Activated CD4-positive, alpha-beta T cell treated with anti-CD3 and anti-CD28 coated beads, Interleukin-2, amount 50 U/mL, for 4 hours (primary cell): ENCODE measurements at regions not wholly inside any gene's neighbourhood (a gene's known extent, or its start where the extent isn't known, plus 50 kb on each side); places are given as distances from the start of the nearest gene placed in this dataset.
"Not testable (repeated sequence)": the region's sequence is repeated elsewhere in the genome, so short reads cannot be mapped to it uniquely, and the experiment has no call there.

Source experiments
- DNase-seq, 2 experiments: peaks; one replicate each; pipeline ENCODE4 v3.0.0-alpha.2; 2020

GRCh38 chr4:104549736-104550135, 55.0 kb upstream of the CXXC4 start:
- DNase-seq = no peak

GRCh38 chr4:104559502-104559901, 64.8 kb upstream of the CXXC4 start:
- DNase-seq = no peak

DNA sequence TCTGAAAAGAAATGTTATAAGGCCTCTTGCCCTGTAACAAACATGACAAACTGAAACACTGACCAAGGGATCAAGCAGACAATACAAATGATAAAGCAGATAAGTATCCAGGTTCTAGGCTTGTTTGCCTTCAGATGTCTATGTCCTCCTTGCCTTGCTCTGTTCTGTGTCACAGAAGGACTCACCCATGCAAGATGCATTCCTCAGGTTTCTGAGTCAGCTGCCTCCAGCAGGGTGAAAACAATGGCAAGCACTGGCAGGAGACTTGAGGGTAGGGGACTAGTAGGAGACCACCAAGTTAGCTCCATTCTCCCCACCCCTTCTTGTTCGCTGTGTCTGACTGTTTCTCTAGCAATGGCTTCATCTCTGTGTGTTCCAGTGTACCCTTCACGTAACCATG, 76.6 kb upstream of the CXXC4 start:
- DNase-seq = no peak

- DNase-seq = no peak
These were observed 79.7 kb upstream of the CXXC4 start for GRCh38 chr4:104574371-104574770.

- no peak for DNase-seq
These were observed 80.6 kb upstream of the CXXC4 start for GRCh38 chr4:104575278-104575677.

GRCh38 chr4:104577405-104577804, 82.7 kb upstream of the CXXC4 start:
- no peak for DNase-seq

DNA sequence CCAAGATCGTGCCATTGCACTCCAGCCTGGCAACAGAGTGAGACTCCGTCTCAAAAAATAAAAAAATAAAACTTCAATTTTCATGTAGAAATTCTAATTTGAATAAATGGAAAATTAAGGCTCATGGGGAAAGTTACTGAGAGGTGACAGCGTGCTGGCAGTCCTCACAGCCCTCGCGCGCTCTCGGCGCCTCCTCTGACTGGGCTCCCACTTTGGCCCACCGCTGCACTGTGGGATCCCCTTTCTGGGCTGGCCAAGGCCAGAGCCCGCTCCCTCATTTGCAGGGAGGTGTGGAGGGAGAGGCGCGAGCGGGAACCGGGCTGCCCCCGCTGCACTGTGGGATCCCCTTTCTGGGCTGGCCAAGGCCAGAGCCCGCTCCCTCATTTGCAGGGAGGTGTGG, 86.8 kb upstream of the CXXC4 start:
- not testable (repeated sequence) for DNase-seq

DNA sequence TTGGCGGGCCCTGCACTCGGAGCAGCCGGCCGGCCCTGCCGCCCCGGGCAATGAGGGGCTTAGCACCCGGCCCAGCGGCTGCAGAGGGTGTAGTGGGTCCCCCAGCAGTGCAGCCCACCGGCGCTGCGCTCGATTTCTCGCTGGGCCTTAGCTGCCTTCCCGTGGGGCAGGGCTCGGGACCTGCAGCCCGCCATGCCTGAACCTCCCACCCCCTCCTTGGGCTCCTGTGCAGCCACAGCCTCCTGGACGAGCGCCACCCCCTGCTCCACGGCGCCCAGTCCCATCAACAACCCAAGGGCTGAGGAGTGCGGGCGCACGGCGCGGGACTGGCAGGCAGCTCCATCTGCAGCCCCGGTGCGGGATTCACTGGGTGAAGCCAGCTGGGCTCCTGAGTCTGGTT, 87.4 kb upstream of the CXXC4 start:
- not testable (repeated sequence) for DNase-seq

GRCh38 chr4:104589264-104589868, 94.7 kb upstream of the CXXC4 start:
- no peak for DNase-seq

DNA sequence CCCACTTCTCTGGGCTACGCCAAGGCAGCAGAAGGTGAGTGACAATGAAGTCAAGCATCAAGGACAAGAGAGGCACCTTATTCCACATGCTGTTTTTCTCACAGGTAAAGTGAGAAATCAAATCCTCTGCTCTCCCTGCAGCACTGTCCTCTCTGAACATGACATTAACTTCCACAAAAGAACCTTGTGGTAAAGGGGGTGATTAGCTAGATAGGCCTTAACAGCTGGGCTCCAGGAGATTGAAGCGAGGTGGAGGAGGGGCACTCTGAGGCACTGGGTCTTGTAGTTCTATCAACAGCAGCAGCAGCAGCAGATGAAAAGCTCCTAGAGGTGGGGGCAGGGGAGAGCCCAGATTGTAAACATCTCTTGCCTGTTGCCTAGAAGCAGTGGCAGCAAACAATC, 96.8 kb upstream of the CXXC4 start:
- no peak for DNase-seq

- DNase-seq = no peak
These were observed 97.5 kb upstream of the CXXC4 start for GRCh38 chr4:104592183-104592582.

DNA sequence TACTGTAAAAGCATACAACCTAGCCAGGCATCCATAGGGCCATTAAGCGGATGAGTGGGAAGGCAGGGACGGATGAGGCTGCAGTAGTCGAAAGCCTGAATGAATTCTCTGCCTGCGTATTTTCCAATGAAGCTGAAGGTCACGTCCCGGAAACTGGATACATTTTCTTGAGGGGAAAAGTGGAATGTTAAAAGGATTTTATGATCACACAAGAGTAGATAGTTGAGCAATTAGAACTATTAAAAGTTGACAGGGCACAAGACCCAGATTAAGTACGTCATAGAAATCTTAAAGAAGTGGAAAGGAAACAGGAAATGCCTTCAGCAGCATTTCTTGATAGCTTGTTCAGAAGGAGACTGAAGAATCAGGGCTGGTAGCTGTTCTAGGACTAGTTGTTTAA, 98.3 kb upstream of the CXXC4 start:
- DNase-seq = no peak

GRCh38 chr4:104596189-104596588, 101.5 kb upstream of the CXXC4 start:
- no peak for DNase-seq

- DNase-seq = no peak
These were observed 120.8 kb upstream of the CXXC4 start for GRCh38 chr4:104615496-104615895.

- DNase-seq = no peak
These were observed 121.2 kb upstream of the CXXC4 start for GRCh38 chr4:104615926-104616325.

- no peak for DNase-seq
These were observed 121.7 kb upstream of the CXXC4 start for GRCh38 chr4:104616401-104616820.

DNA sequence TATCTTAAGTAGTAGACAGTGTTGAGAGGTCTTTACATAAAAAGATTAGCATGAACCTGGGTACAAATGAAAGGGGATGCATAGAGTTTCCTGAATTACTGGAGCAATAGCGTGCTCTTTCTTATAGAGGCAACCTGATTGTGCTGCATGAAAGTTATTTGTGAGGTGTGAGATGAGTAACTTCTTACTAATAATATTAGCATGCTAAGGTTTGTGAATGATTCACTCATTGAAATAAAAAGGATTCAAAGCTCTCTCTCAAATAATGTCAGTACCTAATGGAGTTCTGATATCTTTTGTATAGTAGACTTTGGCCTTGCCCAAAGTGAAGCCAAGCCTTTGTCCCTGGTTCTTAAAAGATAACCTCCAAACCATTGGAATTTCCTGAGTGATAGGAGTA, 131.0 kb upstream of the CXXC4 start:
- no peak for DNase-seq

DNA sequence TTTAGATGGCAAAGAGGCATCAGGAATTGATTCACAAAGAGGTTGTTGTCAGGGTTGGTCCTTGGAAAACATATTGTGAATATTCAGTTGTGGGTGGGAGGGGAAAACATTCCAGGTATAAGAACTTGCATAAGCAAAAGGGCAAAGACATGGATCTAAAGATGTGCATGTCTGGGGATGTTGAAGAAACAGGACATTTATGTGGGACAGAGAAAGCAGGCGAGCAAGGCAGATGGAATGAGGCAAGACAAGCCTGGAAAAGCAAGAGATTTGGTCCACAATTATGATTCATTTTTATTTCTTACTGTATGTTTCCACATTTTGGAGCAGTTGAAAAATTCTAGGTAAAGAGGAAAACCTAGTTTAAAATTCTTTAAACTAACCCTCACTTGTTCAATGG, 134.9 kb upstream of the CXXC4 start:
- no peak for DNase-seq

DNA sequence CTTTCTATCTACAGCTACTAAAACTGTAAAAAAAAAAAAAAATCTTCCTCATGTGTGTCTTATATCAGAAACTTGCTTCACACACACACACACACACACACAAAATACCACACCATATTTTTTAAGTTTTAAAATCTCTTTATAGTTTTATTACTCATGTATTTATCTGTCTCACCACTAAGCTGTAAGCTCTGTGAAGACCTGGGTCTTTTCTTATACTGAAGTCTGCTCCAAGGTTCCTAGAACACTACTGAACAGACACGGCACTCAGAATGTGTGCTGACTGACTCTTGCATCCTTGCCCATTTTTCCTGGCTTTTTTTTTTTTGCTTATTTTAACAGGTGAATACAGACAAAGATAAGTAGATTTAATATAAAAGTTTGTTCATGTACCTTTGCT, 135.6 kb upstream of the CXXC4 start:
- DNase-seq = no peak

GRCh38 chr4:104631000-104631399, 136.3 kb upstream of the CXXC4 start:
- no peak for DNase-seq

DNA sequence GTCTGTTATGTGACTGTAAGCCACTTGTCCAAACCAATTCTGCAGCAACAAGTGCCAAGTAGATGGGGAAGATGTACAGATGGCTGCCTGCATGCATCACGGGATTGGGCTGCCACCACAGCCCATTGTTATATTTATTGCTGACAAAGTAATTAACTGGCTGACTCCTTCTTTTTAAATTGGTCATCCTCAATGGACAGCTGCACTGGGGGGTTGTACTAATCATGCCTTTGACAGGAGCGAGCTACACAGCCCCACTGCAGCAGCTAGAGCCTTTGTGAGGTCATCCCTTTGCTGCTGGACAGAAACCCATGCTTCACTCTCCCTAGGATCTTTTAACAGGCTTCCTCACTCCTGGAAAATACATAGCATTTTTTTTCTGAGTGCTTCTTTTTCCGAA, 146.7 kb upstream of the CXXC4 start:
- no peak for DNase-seq

DNA sequence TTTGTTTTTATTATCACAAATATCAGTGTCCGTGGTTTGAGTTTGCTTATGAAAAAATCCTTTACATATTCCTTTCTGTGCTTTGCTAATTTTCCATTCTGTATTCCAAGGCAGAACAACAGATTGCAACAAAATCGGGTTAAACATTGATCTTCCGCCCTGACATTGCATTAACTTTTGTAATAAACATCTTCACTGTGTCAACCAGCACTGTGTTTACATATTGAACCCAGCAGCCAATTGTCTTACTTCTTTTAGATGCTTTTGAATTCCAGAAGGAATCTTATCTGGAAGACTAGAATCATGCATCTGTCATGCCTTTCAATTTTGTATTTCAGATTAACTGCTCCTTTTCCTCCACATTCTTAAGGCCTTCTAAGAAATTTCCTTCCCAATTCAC, 147.8 kb upstream of the CXXC4 start:
- DNase-seq = no peak

- DNase-seq = no peak
These were observed 149.1 kb upstream of the CXXC4 start for GRCh38 chr4:104643805-104644204.

DNA sequence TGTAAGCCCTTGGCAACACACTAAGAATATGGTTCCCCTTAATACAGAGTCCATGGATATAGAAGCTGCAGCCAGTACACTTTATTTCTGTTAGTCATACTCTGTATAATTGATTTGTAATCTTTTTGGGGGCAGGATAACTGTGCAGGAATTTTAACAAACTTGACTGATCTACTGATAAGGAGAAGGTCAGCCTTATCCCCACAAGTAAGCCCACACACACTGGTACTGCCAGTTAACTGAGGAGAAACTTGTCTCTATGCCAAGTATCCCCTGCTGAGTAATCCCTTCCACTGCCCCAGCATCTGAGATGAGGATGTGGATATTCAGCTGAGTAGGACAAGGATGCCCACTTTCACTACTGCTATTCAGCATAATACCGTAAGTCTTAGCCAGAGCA, 154.9 kb upstream of the CXXC4 start:
- no peak for DNase-seq

DNA sequence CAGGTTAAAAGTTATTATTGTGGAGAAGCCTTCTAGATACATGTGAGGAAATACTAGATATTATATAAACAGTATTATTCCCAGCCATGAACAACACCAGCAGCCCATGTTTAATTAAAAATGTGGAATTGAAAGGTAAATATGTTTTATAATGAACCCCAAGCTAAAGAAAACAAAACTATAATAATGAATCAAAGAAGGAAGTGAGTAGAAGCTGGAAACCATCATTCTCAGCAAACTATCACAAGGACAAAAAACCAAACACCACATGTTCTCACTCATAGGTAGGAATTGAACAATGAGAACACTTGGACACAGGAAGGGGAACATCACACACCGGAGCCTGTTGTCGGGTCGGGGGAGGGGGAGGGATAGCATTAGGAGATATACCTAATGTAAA, 167.6 kb upstream of the CXXC4 start:
- not testable (repeated sequence) for DNase-seq

- no peak for DNase-seq
These were observed 182.4 kb upstream of the CXXC4 start for GRCh38 chr4:104677116-104677515.
